ENCODE measurements at regions not wholly inside any gene's neighbourhood (a gene's known extent, or its start where the extent isn't known, plus 50 kb on each side); places are given as distances from the start of the nearest gene placed in this dataset.
"Not testable (repeated sequence)": the region's sequence is repeated elsewhere in the genome, so short reads cannot be mapped to it uniquely, and the experiment has no call there.

DNA sequence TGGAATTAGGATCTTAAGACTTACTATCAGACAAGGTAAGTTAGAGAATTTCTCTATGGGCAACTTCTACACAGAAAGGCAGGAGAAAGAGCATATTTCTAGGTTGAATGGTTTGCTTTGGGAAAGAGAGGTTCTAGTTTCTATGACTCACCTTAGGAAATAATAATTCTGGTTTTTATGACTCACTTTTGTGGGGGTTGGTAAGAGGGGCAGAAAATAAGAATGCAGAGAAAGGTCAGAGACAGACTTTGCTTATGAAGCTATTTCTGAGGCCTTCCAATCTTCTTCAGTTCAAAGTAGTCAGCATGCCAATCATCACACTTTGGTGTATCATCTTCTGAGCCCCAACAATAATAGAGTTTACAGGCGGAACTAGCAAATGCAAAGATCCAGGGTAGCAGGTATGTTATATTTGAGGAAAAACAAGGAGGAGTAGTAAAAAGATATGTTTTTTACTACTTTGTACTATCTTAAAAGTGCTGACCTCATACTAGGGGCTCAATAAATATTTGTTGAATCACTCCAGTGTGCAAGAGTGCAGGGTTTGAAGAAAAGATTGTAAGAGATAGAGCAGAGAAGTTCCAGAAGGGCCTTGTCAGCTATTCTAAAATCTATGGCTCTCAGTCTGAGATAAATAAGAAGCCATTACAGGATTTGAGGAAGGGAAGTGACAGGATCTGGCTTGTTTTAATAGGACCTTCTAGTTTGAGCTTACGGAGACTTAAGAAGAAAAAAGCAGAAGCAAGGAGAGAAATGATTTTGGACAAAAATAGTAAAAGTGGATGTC lies 56.7 kb upstream of the LRFN5 start:
- H3K4me3 ChIP-seq (ENCODE audit: low read length) = no peak overlapping the region
- no peak for DNase-seq (ENCODE audit: low read depth, low spot score)

GRCh38 chr14:41549282-41549681 lies 57.4 kb upstream of the LRFN5 start:
- H3K4me3 ChIP-seq (ENCODE audit: low read length) = no peak overlapping the region
- no peak for DNase-seq (ENCODE audit: low read depth, low spot score)

- DNase-seq (ENCODE audit: low read depth, low spot score) = no peak
- H3K4me3 ChIP-seq (ENCODE audit: low read length) = no peak overlapping the region
Observed at GRCh38 chr14:41548666-41549065, 58.0 kb upstream of the LRFN5 start.

DNA sequence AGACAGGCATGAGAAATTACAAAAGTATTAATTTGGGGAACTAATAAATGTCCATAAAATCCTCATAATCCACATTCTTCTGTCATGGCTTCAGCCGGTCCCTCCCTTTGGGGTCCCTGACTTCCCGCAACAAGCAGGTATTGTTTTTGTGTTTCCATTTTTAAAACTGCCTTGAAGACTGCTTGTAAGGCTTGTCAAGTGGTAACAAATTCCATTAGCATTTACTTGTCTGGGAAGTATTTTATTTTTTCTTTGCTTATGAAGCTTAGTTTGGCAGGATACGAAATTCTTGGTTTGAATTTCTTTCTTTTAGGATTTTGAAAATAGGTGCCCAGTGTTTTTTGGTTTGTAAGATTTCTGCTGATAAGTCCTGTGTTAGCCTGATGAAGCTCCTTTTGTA lies 65.3 kb upstream of the LRFN5 start:
- H3K4me3 ChIP-seq (ENCODE audit: low read length) = no peak overlapping the region
- no peak for DNase-seq (ENCODE audit: low read depth, low spot score)

- H3K4me3 ChIP-seq (ENCODE audit: low read length) = no peak overlapping the region
- DNase-seq (ENCODE audit: low read depth, low spot score) = no peak
Observed at GRCh38 chr14:41532255-41532654, 74.4 kb upstream of the LRFN5 start.

GRCh38 chr14:41521891-41522290 lies 84.8 kb upstream of the LRFN5 start:
- DNase-seq (ENCODE audit: low read depth, low spot score) = no peak
- H3K4me3 ChIP-seq (ENCODE audit: low read length) = no peak overlapping the region

- not testable (repeated sequence) for DNase-seq (ENCODE audit: low read depth, low spot score); H3K4me3 ChIP-seq (ENCODE audit: low read length)
Observed at GRCh38 chr14:41518030-41518429, 88.6 kb upstream of the LRFN5 start.

DNA sequence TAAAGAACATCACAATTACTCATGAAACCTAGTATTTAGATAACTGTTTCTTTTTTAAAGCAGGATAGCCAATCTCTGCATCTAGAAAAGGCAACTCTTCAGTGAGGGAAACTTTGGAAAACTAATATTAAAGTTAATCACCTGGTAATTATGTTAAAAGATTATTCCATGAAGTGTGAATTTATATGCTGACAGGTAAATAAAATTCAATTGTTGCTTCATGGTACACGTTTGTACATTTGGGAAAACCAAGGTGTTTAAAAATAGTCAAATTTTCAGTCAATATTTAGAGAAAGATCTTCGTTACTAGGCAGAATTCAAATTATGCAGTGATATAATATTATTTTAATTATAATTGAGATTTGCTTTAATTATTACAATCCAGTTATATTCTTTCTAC lies 100.1 kb upstream of the LRFN5 start:
- no peak overlapping the region for H3K4me3 ChIP-seq (ENCODE audit: low read length)
- DNase-seq (ENCODE audit: low read depth, low spot score) = no peak

DNA sequence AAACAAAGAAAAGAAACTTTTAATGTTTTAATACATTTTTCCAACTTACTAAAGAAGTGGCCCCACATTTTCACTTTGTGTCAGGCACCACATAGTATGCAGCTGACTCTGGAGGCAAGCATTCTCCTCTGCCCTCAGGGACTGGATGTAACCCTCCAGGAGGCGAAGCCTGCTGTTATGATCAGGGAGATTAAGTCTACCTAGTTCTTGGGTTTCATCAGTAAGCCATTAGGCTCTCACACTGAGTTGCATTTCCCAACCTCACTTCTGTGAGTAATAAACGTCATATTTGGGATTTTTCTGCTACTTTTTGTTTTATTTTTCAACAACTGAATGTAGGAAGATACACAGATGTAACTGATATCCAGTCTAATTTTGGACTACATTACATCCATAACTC lies 101.2 kb upstream of the LRFN5 start:
- no peak for DNase-seq (ENCODE audit: low read depth, low spot score)
- no peak overlapping the region for H3K4me3 ChIP-seq (ENCODE audit: low read length)

DNA sequence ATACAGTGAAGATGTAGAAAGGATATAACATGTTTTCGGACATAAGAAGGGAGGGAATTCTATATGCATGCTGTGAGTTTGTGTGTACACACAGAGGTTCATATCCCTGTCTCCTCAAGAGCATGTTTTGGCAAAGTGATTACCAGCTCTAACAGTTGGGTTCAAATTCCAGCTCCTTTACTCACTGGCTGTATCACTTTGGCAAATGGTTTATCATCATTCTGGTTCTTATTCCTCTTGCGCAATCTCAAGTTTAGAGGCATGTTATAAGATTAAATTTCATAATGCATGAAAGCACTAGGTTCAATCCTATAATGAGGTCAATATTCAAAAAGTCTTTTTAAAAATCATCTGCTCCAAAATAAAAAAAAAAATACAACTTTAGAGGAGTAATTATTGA lies 107.7 kb upstream of the LRFN5 start:
- DNase-seq (ENCODE audit: low read depth, low spot score) = no peak
- H3K4me3 ChIP-seq (ENCODE audit: low read length) = no peak overlapping the region

GRCh38 chr14:41490323-41490722 lies 116.4 kb upstream of the LRFN5 start:
- no peak overlapping the region for H3K4me3 ChIP-seq (ENCODE audit: low read length)
- no peak for DNase-seq (ENCODE audit: low read depth, low spot score)

GRCh38 chr14:41489315-41489972 lies 117.2 kb upstream of the LRFN5 start:
- no peak overlapping the region for H3K4me3 ChIP-seq (ENCODE audit: low read length)
- DNase-seq (ENCODE audit: low read depth, low spot score) = no peak

DNA sequence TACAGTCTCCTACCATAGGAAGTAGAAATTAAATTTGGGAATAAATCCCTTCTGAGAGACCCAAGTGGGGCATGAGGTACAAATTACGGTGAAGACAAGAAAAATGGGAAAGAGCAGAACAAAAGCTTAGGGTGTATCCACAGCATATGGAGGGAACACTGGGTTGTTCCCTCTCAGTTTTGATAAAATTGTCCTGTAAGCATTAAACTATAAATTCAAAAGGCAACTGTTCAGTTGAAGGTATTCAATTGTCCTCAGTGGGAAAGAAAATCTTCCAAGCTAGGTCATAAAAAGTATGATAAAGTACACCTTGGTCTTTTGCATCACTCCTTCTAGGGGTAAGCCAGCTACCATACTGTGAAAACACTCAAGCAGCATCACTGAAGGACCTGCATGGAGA lies 118.3 kb upstream of the LRFN5 start:
- H3K4me3 ChIP-seq (ENCODE audit: low read length) = no peak overlapping the region
- no peak for DNase-seq (ENCODE audit: low read depth, low spot score)

DNA sequence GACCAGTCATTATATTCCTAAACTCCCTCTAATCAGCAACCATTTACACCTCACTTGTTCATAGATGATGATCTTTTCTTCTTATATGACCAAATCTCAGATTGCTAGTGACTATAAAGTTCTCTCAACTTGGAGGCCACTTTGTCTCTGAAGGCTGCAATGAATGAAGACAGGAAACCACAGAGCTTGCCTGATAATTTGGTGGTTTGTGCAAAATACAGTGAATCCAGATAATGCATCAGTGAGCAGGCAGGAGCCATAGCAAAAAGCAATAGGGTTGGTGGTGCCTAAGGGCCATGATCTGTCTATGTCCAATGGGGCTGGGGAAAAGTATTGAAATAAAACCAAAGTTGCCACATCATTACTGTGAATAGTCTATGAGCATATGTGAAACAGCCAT lies 123.8 kb upstream of the LRFN5 start:
- DNase-seq (ENCODE audit: low read depth, low spot score) = no peak
- H3K4me3 ChIP-seq (ENCODE audit: low read length) = no peak overlapping the region

GRCh38 chr14:41476526-41476925 lies 130.2 kb upstream of the LRFN5 start:
- no peak overlapping the region for H3K4me3 ChIP-seq (ENCODE audit: low read length)
- no peak for DNase-seq (ENCODE audit: low read depth, low spot score)

DNA sequence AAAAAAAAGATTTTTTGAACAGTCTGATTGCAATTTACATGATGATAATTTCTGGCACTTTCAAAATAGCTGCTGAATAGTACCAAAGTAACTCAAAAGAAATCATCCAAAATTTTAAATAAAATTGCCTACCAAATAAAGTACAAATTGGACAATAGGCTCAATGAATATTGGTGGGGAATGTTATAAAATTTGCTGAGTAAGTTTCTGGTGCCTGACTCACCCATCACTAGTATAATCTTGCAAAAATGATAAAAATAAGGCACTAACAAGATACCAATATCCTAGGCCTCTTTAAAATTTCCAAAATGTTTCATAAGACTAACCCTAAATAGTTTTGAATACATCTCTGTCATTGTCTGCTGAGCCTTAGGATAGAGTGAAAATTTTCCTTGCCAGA lies 145.3 kb upstream of the LRFN5 start:
- no peak for DNase-seq (ENCODE audit: low read depth, low spot score)
- H3K4me3 ChIP-seq (ENCODE audit: low read length) = no peak overlapping the region

DNA sequence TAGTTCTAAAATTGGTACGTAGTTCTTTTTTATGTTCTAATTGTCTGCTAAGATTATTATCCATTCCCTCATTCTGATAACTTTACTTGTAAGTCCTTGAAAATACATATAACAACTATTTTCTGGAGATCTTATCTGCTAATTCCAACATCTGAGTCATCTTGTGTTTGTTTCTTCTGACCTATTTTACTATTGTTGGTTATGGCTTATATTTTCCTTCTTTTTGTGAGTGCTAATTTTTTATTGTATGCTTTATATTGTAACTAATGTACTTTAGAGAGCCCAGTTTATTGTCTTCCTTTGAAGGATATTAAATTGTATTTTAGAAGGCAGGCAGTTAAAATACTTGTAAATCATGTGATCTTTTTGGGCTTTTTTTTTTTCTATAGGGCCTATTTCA lies 149.3 kb upstream of the LRFN5 start:
- H3K4me3 ChIP-seq (ENCODE audit: low read length) = no peak overlapping the region
- no peak for DNase-seq (ENCODE audit: low read depth, low spot score)

GRCh38 chr14:41449066-41449465 lies 157.6 kb upstream of the LRFN5 start:
- DNase-seq (ENCODE audit: low read depth, low spot score) = no peak
- no peak overlapping the region for H3K4me3 ChIP-seq (ENCODE audit: low read length)

DNA sequence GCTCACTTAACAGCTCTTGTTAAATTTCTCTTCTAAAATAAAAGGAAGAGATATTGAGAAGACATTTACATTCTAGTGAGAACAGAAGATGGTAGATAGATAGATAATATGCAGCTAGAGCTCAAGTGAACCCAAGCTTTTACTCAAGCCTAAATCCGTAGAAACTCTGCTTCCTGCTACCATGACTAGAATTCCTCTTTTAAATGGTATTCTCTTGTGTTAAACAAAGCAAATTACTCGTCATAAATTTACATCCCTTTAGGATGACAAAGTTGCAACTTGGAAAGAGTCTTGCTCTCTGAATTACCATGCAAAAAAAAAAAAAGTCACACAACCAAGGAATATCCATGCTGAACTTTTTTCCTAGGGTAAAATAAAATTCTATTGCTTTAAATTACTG lies 160.7 kb upstream of the LRFN5 start:
- H3K4me3 ChIP-seq (ENCODE audit: low read length) = no peak overlapping the region
- DNase-seq (ENCODE audit: low read depth, low spot score) = no peak

DNA sequence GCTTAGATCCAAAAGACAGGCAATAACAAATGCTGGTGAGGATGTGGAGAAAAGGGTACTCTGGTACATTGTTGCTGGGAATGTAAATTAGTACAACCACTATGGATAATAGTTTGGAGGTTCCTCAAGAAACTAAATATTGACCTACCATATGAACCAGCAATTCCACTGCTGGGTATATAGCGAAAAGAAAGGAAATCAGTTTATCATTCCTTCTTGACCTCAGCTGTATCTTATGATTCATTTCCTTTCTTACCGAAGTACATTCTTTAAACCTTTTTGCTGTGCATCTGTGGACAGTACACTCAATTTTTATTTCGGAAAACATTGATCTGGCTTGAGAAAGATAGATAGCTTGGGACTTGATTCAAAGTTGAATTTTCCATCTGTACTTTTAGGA lies 183.2 kb upstream of the LRFN5 start:
- no peak for DNase-seq (ENCODE audit: low read depth, low spot score)
- no peak overlapping the region for H3K4me3 ChIP-seq (ENCODE audit: low read length)

DNA sequence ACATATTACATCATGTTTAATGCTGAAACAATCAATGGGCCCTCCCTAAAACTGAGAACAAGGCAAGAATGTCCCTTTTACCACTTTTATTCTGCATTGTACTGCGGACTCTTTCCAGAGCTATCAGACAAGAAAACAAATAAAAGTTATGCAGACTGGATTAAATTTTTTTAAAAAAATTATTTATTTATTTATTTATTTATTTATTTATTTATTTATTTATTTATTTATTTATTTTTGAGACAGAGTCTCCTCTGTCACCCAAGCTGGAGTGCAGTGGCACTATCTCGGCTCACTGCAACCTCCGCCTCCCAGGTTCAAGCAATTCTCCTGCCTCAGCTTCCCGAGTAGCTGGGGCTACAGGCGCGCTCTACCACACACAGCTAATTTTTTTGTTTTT lies 185.4 kb upstream of the LRFN5 start:
- DNase-seq (ENCODE audit: low read depth, low spot score); H3K4me3 ChIP-seq (ENCODE audit: low read length): not testable (repeated sequence)
